IMR-90 (cell line): ENCODE measurements at regions not wholly inside any gene's neighbourhood (a gene's known extent, or its start where the extent isn't known, plus 50 kb on each side); places are given as distances from the start of the nearest gene placed in this dataset.

Source experiments
- CEBPB ChIP-seq: IDR thresholded peaks from 2 replicates; pipeline ENCODE4 v1.6.1; 2012; ENCODE audit warnings: low read depth, low read length, improper control_type of control experiment
- CHD1 ChIP-seq: IDR thresholded peaks from 2 replicates; pipeline ENCODE4 v1.6.1; 2012; ENCODE audit warnings: low read depth, low read length, improper control_type of control experiment
- CTCF ChIP-seq: conservative IDR thresholded peaks from 2 replicates; pipeline ENCODE4 v1.5.1; 2012; ENCODE audit warnings: mild to moderate bottlenecking, low read depth, low read length, improper control_type of control experiment
- MAFK ChIP-seq: IDR thresholded peaks from 2 replicates; pipeline ENCODE4 v1.6.1; 2012; ENCODE audit warnings: low read depth, low read length, improper control_type of control experiment
- MAZ ChIP-seq: IDR thresholded peaks from 2 replicates; pipeline ENCODE4 v1.6.1; 2012; ENCODE audit warnings: low read depth, mild to moderate bottlenecking, low read length, improper control_type of control experiment, moderate library complexity, borderline replicate concordance
- POLR2A ChIP-seq: IDR thresholded peaks from 2 replicates; pipeline ENCODE4 v1.6.1; 2012; ENCODE audit warnings: mild to moderate bottlenecking, low read depth, low read length
- RAD21 ChIP-seq: IDR thresholded peaks from 2 replicates; pipeline ENCODE4 v1.6.1; 2012; ENCODE audit warnings: low read length, improper control_type of control experiment
- RCOR1 ChIP-seq: IDR thresholded peaks from 2 replicates; pipeline ENCODE4 v1.6.1; 2012; ENCODE audit warnings: mild to moderate bottlenecking, low read length, improper control_type of control experiment; ENCODE audit not compliant: insufficient replicate concordance
- RFX5 ChIP-seq: IDR thresholded peaks from 2 replicates; pipeline ENCODE4 v1.8.0; 2012; ENCODE audit warnings: low read depth, mild to moderate bottlenecking, low read length, moderate library complexity
- SMC3 ChIP-seq: fragments of 150-350 bp; IDR thresholded peaks from 2 replicates; pipeline ENCODE4 v1.6.1; 2016; ENCODE audit warnings: low read depth, mild to moderate bottlenecking, antibody characterized with exemption, low read length, moderate library complexity
- USF2 ChIP-seq: fragments of 150-350 bp; IDR thresholded peaks from 2 replicates; pipeline ENCODE4 v1.6.1; 2017; ENCODE audit warnings: mild to moderate bottlenecking, antibody characterized with exemption, low read length, low read depth

GRCh38 chr12:60805364-60805763 lies 1209.5 kb downstream of the SLC16A7 start:
- TF ChIP-seq RCOR1 (no peak), MAZ (no peak), CTCF (no peak), CHD1 (no peak), RFX5 (no peak), POLR2A (no peak), SMC3 (no peak), USF2 (no peak), RAD21 (no peak), MAFK (no peak), CEBPB (no peak)
